ENCODE measurements at regions not wholly inside any gene's neighbourhood (a gene's known extent, or its start where the extent isn't known, plus 50 kb on each side); places are given as distances from the start of the nearest gene placed in this dataset.
"Not testable (repeated sequence)": the region's sequence is repeated elsewhere in the genome, so short reads cannot be mapped to it uniquely, and the experiment has no call there.

DNA sequence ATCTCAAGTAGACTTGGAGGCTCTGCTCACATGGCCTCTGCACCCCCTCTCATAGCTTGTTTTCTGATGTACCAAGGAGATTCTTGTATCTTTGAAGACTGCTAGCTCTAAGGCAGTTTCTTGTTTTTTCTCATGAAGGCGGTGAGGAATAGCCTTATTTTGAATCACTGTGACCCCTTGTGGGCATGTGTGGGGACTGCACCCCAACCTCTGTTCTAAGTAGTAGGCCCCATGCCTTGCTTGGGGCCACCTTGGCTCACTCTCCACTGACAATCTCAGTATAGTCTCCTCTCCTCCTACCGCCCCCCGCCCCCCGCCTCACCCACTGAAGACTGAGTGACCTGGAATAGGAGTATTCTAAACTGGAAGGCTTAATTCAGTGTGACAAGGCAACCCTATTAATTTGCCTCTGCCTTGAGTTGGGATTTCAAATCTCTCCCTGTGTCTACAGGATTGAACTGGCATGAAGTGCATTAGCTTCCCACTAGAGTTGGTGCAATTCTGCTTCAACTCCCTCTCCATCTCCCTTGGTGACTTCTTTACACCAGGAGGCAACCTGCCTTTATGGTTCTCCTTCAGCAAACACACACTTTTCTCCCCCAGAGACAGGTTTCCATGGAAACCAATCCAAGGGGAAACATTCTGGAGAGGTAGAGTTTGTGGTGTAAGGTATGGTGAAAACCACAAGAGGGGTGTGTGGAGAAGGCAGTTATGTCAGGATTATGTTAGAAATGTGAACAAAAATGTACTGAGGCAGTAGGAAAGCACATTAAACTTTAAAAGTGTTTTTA lies 75.4 kb upstream of the ECI2 start:
- TF ChIP-seq, protein P1, sequence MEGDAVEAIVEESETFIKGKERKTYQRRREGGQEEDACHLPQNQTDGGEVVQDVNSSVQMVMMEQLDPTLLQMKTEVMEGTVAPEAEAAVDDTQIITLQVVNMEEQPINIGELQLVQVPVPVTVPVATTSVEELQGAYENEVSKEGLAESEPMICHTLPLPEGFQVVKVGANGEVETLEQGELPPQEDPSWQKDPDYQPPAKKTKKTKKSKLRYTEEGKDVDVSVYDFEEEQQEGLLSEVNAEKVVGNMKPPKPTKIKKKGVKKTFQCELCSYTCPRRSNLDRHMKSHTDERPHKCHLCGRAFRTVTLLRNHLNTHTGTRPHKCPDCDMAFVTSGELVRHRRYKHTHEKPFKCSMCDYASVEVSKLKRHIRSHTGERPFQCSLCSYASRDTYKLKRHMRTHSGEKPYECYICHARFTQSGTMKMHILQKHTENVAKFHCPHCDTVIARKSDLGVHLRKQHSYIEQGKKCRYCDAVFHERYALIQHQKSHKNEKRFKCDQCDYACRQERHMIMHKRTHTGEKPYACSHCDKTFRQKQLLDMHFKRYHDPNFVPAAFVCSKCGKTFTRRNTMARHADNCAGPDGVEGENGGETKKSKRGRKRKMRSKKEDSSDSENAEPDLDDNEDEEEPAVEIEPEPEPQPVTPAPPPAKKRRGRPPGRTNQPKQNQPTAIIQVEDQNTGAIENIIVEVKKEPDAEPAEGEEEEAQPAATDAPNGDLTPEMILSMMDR (conservative IDR thresholded peaks at IDR 0.05): peak; percentile 84
- no peak for TF ChIP-seq ZFX (IDR thresholded peaks at IDR 0.05)
- H3K27ac ChIP-seq: no peak overlapping the region

DNA sequence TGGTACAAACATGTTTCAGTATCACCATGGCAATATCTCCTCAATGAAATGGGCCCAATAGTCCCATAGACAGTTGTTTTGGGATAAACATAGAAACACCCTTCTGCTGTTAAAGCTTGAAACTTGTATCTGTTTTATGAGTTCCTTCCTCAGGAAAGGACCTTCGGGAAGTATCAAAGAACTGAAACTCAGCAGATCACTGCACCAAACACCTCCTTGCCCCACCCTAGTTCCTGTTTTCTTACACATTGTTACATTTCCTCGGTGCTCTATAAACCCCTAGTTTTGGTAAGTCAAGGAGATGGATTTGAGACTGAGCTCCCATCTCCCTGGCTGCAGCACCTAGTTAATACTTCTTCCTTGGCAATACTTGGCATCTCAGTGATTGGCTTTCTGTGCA lies 73.8 kb upstream of the ECI2 start:
- no peak for TF ChIP-seq ZFX (IDR thresholded peaks at IDR 0.05)
- TF ChIP-seq, protein P1 (conservative IDR thresholded peaks at IDR 0.05): no peak
- no peak overlapping the region for H3K27ac ChIP-seq

DNA sequence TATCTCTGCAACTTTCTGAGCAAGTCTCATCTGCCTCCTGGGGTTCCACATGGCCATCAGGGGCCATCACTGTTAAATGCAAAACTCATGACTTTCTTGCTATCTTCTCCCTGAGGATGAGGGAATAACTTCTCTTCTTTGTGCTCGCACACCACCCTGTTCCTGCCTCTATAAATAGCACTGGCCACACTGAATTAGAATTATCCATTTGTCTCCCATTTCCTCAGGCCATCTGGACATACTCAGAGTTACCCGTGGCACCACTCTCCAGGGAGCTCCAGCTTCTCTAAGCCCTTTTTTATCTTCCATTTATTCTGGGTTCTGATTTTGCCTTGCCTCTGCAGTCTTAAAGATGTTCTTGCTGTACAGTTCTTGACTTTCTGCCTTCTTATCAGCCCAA lies 72.8 kb upstream of the ECI2 start:
- TF ChIP-seq ZFX (IDR thresholded peaks at IDR 0.05): no peak
- TF ChIP-seq, protein P1 (conservative IDR thresholded peaks at IDR 0.05): no peak

DNA sequence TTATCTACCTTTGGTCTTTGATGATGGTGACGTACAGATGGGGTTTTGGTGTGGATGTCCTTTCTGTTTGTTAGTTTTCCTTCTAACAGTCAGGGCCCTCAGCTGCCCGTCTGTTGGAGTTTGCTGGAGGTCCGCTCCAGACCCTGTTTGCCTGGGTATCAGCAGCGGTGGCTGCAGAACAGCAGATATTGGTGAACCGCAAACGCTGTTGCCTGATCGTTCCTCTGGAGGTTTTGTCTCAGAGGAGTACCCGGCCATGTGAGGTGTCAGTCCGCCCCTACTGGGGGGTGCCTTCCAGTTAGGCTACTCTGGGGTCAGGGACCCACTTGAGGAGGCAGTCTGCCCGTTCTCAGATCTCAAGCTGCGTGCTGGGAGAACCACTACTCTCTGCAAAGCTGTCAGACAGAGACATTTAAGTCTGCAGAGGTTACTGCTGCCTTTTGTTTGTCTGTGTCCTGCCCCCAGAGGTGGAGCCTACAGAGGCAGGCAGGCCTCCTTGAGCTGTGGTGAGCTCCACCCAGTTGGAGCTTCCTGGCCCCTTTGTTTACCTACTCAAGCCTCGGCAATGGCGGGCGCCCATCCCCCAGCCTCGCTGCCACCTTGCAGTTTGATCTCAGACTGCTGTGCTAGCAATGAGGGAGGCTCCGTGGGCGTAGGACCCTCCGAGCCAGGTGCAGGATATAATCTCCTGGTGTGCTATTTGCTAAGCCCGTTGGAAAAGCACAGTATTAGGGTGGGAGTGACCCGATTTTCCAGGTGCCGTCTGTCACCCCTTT lies 68.5 kb upstream of the ECI2 start:
- not testable (repeated sequence) for H3K27ac ChIP-seq

More for the DNA sequence above, 72.8 kb upstream of the ECI2 start:
- no peak overlapping the region for H3K27ac ChIP-seq

DNA sequence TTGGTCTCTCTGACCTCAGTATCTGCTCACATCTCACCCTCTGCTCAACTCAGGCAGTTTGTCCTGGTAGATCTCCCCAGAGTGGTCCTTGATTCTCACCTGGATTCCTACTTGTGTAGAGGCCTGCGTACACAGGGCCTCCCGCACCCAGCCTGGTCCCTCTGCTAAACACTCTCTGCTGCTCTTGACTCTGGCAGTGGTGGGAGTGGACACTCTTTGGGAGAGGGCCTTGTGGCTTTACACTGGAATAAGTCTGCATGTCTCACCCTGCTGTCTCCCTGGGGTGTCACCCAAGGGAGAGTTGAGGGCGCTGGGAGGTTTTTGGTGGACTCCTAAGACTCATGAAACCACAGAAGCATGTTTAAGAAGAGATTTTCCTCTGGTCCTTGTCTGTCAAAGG lies 57.3 kb upstream of the ECI2 start:
- no peak overlapping the region for H3K27ac ChIP-seq
- TF ChIP-seq, protein P1 (conservative IDR thresholded peaks at IDR 0.05): no peak

DNA sequence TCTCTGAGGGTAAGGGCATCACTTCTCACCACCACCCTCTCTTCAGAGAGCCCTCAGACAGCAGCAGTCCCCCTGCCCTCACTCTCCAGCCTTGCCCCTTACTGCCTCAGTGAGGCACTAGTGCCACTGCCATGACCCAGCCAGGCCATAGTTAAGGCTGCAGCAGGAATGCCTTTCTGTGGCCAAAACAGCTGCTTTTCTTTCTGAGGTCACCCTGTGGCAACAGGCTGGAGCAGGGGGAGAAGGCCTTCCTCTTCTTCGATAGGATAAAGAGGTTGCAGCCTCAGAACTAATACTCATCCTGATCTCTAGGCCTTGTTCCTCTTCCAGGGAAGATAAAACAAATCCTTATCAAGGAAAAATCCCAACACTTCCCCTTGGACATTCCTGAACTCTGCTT lies 56.8 kb upstream of the ECI2 start:
- H3K27ac ChIP-seq: no peak overlapping the region
- TF ChIP-seq, protein P1 (conservative IDR thresholded peaks at IDR 0.05): no peak
- no peak for TF ChIP-seq ZFX (IDR thresholded peaks at IDR 0.05)

DNA sequence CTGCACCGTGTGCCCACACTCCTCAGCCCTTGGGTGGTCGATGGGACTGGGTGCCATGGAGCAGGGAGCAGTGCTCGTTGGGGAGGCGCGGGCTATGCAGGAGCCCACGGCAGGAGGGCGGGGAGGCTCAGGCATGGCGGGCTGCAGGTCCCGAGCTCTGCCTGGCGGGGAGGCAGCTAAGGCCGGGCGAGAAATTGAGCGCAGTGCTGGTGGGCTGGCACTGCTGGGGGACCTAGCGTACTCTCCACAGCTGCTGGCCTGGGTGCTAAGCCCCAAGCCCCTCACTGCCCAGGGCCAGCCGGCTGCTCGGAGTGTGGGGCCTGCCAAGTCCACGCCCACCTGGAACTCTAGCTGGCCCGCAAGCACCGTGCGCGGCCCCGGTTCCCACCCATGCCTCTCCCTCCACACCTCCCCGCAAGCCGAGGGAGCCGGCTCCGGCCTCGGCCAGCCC lies 55.9 kb upstream of the ECI2 start:
- H3K27ac ChIP-seq: no peak overlapping the region
- no peak for TF ChIP-seq ZFX (IDR thresholded peaks at IDR 0.05)
- TF ChIP-seq, protein P1 (conservative IDR thresholded peaks at IDR 0.05): no peak
